A549 (cell line): ENCODE measurements at regions not wholly inside any gene's neighbourhood (a gene's known extent, or its start where the extent isn't known, plus 50 kb on each side); places are given as distances from the start of the nearest gene placed in this dataset.

ENCODE experiments used
- ATAC-seq, 2 experiments: fragments of 200-7000 bp in 1 of 2; fragments of >200 bp in 1 of 2; cut with Nextera tagmentation in 1 of 2; cut with Tn5 transposase in 1 of 2; 3 replicates each; pipeline versions ENCODE4 v1.8.0 to v1.9.1; 2018 to 2020; ENCODE audit warnings: mild to moderate bottlenecking in 1 of 2, moderate library complexity in 1 of 2
- CTCF ChIA-PET: fragments of 300-600 bp; sonication (Branson Sonifier 250); formaldehyde crosslinking; extraction: SDS; loops from one replicate; lab custom pipeline; 2021; ENCODE audit warnings: antibody characterized with exemption, inconsistent platforms; lab: Yijun Ruan, JAX
- POLR2A ChIA-PET: fragments of 350-600 bp; formaldehyde crosslinking; extraction: SDS; loops from one replicate; lab custom pipeline; 2021; ENCODE audit warnings: antibody characterized with exemption, inconsistent platforms; lab: Yijun Ruan, JAX
- DNase-seq, 2 experiments: peaks; one replicate each; pipeline versions ENCODE4 v3.0.0 to v3.0.0-alpha.2; 2011 to 2016; ENCODE audit warnings: low read depth in 1 of 2, low spot score in 1 of 2
- FAIRE-seq: peaks from 2 replicates; lab custom pipeline; 2011; peaks lifted over from hg19 to GRCh38; lab: Jason Lieb, UNC
- H3K27ac ChIP-seq, 2 experiments: fragments of >200 bp; sonication (Bioruptor Twin); formaldehyde crosslinking; 3 replicates each; pipeline ENCODE4 v1.5.1; 2016 to 2017
- H3K4me1 ChIP-seq: fragments of >200 bp; sonication (Bioruptor Twin); formaldehyde crosslinking; 3 replicates; pipeline ENCODE4 v1.6.1; 2016
- H3K4me2 ChIP-seq: fragments of >200 bp; sonication (Bioruptor Twin); formaldehyde crosslinking; 3 replicates; pipeline ENCODE4 v1.6.1; 2016
- H3K4me3 ChIP-seq: fragments of >200 bp; sonication (Bioruptor Twin); formaldehyde crosslinking; 3 replicates; pipeline ENCODE4 v1.5.1; 2016
- H3K9me3 ChIP-seq: fragments of >200 bp; sonication (Bioruptor Twin); formaldehyde crosslinking; 3 replicates; pipeline ENCODE4 v1.6.1; 2016
- CBX8 ChIP-seq: fragments of 200-600 bp; sonication (generic); IDR thresholded peaks from 2 replicates; pipeline ENCODE4 v1.6.1; 2016
- CEBPB ChIP-seq, 2 experiments: fragments of >200 bp in 1 of 2; sonication (Bioruptor Twin) in 1 of 2; formaldehyde crosslinking in 1 of 2; IDR thresholded peaks; 2 replicates each; pipeline ENCODE4 v1.6.1; 2012 to 2016
- CHD2 ChIP-seq: fragments of 150-350 bp; IDR thresholded peaks from 2 replicates; pipeline ENCODE4 v1.6.1; 2014; ENCODE audit warnings: low read length; ENCODE audit not compliant: partially characterized antibody
- CHD4 ChIP-seq: fragments of 200-600 bp; sonication (generic); IDR thresholded peaks from 2 replicates; pipeline ENCODE4 v1.6.1; 2016; ENCODE audit warnings: antibody characterized with exemption, mild to moderate bottlenecking, borderline replicate concordance
- EP300 ChIP-seq, 2 experiments: fragments of >200 bp; sonication (Bioruptor Twin); formaldehyde crosslinking; IDR thresholded peaks; 2 replicates in 1 of 2; 3 replicates in 1 of 2; pipeline ENCODE4 v1.6.1; 2016 to 2017
- ESRRA ChIP-seq: fragments of 150-350 bp; IDR thresholded peaks from 2 replicates; pipeline ENCODE4 v1.6.1; 2014; ENCODE audit warnings: mild to moderate bottlenecking, low read length, borderline replicate concordance
- GATA3 ChIP-seq: IDR thresholded peaks from 2 replicates; pipeline ENCODE4 v1.6.1; 2012; ENCODE audit warnings: borderline replicate concordance
- HOXA7 ChIP-seq: fragments of 250-450 bp; sonication (Bioruptor Pico); IDR thresholded peaks from 2 replicates; pipeline ENCODE4 v1.5.0; 2020; ENCODE audit warnings: mild to moderate bottlenecking, moderate library complexity
- JUNB ChIP-seq: fragments of >200 bp; sonication (Bioruptor Twin); formaldehyde crosslinking; IDR thresholded peaks from 2 replicates; pipeline ENCODE4 v1.6.1; 2016
- KDM5A ChIP-seq: fragments of 200-600 bp; sonication (generic); IDR thresholded peaks from 2 replicates; pipeline ENCODE4 v1.6.1; 2016; ENCODE audit warnings: antibody characterized with exemption, mild to moderate bottlenecking
- MAZ ChIP-seq: fragments of 150-350 bp; IDR thresholded peaks from 2 replicates; pipeline ENCODE4 v1.6.1; 2014; ENCODE audit warnings: antibody characterized with exemption, low read depth, low read length, borderline replicate concordance
- NFE2L2 ChIP-seq: fragments of 150-350 bp; conservative IDR thresholded peaks from 2 replicates; pipeline ENCODE4 v1.6.1; 2014; ENCODE audit warnings: low read length
- NPAS2 ChIP-seq: fragments of 250-450 bp; sonication (Bioruptor Pico); IDR thresholded peaks from 2 replicates; pipeline ENCODE4 v1.8.0; 2022; ENCODE audit warnings: mild to moderate bottlenecking, moderate library complexity, borderline replicate concordance
- POLR2AphosphoS2 ChIP-seq: conservative IDR thresholded peaks from 2 replicates; pipeline ENCODE4 v1.6.1; 2012; ENCODE audit warnings: low read length, improper control_type of control experiment, inconsistent platforms
- RAD21 ChIP-seq, 2 experiments: fragments of >200 bp in 1 of 2; sonication (Bioruptor Twin) in 1 of 2; formaldehyde crosslinking in 1 of 2; IDR thresholded peaks in 1 of 2; conservative IDR thresholded peaks in 1 of 2; 2 replicates in 1 of 2; 3 replicates in 1 of 2; pipeline ENCODE4 v1.6.1; 2012 to 2018; ENCODE audit warnings: inconsistent platforms in 1 of 2
- RCOR1 ChIP-seq: fragments of 150-350 bp; IDR thresholded peaks from 2 replicates; pipeline ENCODE4 v1.6.1; 2014; ENCODE audit warnings: antibody characterized with exemption, low read length, low read depth
- TFCP2L1 ChIP-seq: fragments of 250-450 bp; sonication (Bioruptor Pico); IDR thresholded peaks from 2 replicates; pipeline ENCODE4 v1.5.0; 2021; ENCODE audit warnings: mild to moderate bottlenecking
- TP53 ChIP-seq: fragments of 250-450 bp; sonication (Bioruptor Pico); IDR thresholded peaks from 2 replicates; pipeline ENCODE4 v1.5.0; 2021; ENCODE audit warnings: mild to moderate bottlenecking, moderate library complexity
- ZC3H11A ChIP-seq: fragments of 450-650 bp; IDR thresholded peaks from 2 replicates; pipeline ENCODE4 v1.6.1; 2014; ENCODE audit warnings: antibody characterized with exemption, mild to moderate bottlenecking
- ZFP36 ChIP-seq: fragments of 450-650 bp; IDR thresholded peaks from 2 replicates; pipeline ENCODE4 v1.6.1; 2014; ENCODE audit warnings: borderline replicate concordance; ENCODE audit not compliant: partially characterized antibody
- ZSCAN20 ChIP-seq: fragments of 250-450 bp; sonication (Bioruptor Pico); IDR thresholded peaks from 2 replicates; pipeline ENCODE4 v1.8.0; 2022; ENCODE audit warnings: mild to moderate bottlenecking, moderate library complexity
- WGBS: methylation state at CpG from one replicate; pipeline ENCODE4 v1.1.6; 2017; ENCODE audit errors: missing lambda C conversion rate; 5-methylcytosine and 5-hydroxymethylcytosine counted together
- TF ChIP-seq, protein P1 (sequence below): IDR thresholded peaks from 2 replicates; pipeline ENCODE4 v1.6.1; 2012
- TF ChIP-seq, protein P2 (sequence below): fragments of 200-600 bp; sonication (generic); IDR thresholded peaks from 2 replicates; pipeline ENCODE4 v1.6.1; 2016; ENCODE audit warnings: antibody characterized with exemption, mild to moderate bottlenecking, moderate library complexity
- TF ChIP-seq, protein P3 (sequence below): fragments of >200 bp; sonication (Bioruptor Twin); formaldehyde crosslinking; IDR thresholded peaks from 3 replicates; pipeline ENCODE4 v1.6.1; 2016
- TF ChIP-seq, protein P4 (sequence below): IDR thresholded peaks from 2 replicates; pipeline ENCODE4 v1.6.1; 2012; ENCODE audit warnings: low read depth, borderline replicate concordance
- TF ChIP-seq, protein P5 (sequence below): fragments of 450-650 bp; IDR thresholded peaks from 2 replicates; pipeline ENCODE4 v1.6.1; 2014; ENCODE audit warnings: antibody characterized with exemption
- TF ChIP-seq, protein P6 (sequence below): fragments of 150-350 bp; IDR thresholded peaks from 2 replicates; pipeline ENCODE4 v1.6.1; 2014; ENCODE audit warnings: low read depth, mild to moderate bottlenecking, low read length

DNA sequence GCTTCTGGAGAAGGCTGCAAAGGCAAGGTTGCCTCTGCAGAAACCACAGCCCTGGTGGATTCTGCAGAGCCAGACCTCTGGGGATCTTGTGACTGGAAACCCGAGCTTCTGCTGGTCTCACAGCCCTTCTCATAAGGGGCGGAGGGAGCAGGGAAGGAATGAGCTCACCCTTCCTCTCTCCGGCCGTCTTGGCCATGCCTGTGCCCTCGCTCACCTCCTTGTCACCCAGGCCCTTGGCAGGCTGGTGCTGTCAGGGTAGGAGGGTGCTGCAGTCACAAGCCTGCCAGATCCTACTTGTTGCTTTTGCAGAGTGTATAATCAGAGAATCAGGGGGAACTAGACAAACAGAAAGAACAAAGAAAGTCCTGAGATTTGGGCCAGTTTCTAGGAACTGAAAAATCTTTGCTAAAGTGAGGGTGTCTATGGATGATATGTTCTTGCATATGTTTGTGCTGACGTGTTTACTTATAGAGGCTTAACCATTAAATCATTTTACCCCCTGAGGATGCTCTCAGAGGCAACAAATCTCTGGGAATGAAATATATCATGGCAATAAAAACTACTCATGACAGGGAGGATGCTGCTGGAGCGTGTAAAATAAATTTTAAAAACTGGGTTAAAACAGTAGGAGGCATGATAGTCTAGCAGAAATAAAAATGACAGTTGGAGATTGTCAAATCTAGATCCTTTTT, 244.9 kb upstream of the SOX4 start:
- Histone ChIP-seq H3K4me3 (no peak overlapping the region), H3K9me3 (no peaks in the 10 kb centered on the region), H3K27ac (no peak overlapping the region), H3K4me2 (no peak overlapping the region), H3K4me1 (no peaks in the 10 kb centered on the region)
- POLR2A ChIA-PET = interaction anchor here (1.2 kb wide), 1 partner anchor 240 kb away, joined by 6 read pairs; no protein-coding TSS in a partner anchor
- CTCF ChIA-PET = no interaction called here
- no peak for TF ChIP-seq RAD21 (conservative IDR thresholded peaks at IDR 0.05 in 1 of 2, IDR thresholded peaks at IDR 0.05 in 1 of 2)
- no peak for TF ChIP-seq POLR2AphosphoS2
- TF ChIP-seq ZSCAN20 (CRISPR knock-in tag) = no peak
- TF ChIP-seq CBX8 = no peak
- no peak for TF ChIP-seq CEBPB (IDR thresholded peaks at IDR 0.05)
- DNase-seq (peak in 1 of 2 experiments; percentile 7), ATAC-seq (peak; percentile 13 to 57; a peak in 3 of 6 replicates), FAIRE-seq (no peak)
- WGBS = 51% methylated on average over 7 of the region's 7 CpGs

DNA sequence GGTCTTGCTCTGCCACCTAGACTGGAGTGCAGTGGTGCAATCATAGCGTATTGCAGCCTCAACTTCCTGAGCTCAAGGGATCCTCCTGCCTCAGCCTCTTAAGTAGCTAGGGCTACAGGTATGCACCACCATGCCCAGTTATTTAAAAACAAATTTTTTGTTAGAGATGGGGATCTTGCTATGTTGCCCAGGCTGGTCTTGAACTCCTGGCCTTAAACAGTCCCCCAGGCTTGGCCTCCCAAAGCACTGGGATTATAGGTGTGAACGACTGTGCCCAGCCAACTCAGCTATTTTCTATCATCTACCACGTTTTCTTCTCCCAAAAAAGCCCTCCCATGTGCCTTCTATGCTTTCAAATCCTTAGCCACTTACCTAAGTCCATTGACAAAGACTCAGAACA, 243.7 kb upstream of the SOX4 start:
- no peak overlapping the region for H3K4me2 ChIP-seq
- no peaks in the 10 kb centered on the region for H3K9me3 ChIP-seq
- TF ChIP-seq MAZ = no peak
- TF ChIP-seq, protein P1, sequence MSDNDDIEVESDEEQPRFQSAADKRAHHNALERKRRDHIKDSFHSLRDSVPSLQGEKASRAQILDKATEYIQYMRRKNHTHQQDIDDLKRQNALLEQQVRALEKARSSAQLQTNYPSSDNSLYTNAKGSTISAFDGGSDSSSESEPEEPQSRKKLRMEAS = no peak
- no peak for TF ChIP-seq CBX8
- TF ChIP-seq ZFP36 = no peak
- TF ChIP-seq ZC3H11A = no peak
- TF ChIP-seq KDM5A = no peak
- TF ChIP-seq CEBPB (IDR thresholded peaks at IDR 0.05) = no peak
- TF ChIP-seq NFE2L2 = no peak
- WGBS = 54% methylated on average over 3 of the region's 3 CpGs
- H3K27ac ChIP-seq = no peak overlapping the region
- FAIRE-seq (no peak), DNase-seq (no peak), ATAC-seq (no peak)
- ChIA-PET POLR2A (no interaction called here), CTCF (no interaction called here)
- no peaks in the 10 kb centered on the region for H3K4me1 ChIP-seq
- no peak overlapping the region for H3K4me3 ChIP-seq

DNA sequence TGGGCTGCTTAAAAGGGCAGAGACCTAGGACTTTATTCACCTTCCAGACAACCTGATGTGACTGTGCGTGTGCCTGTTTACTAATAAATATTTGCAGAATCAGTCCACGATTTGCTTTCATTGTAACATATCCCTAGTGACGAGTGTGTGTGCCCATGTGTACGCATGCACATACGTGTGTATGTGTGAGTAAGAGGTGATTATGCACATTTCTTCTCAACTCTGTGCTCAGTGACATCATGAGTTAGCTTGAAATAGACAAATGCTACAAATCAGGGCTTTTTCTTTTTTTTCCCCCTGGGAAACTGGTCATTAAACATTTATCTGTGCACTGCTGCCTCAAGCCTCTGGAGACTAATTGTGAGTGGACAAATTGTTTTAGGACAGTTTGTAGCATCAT, 242.6 kb upstream of the SOX4 start:
- no peak for DNase-seq
- ChIA-PET CTCF (no interaction called here), POLR2A (no interaction called here)
- Histone ChIP-seq H3K4me3 (no peak overlapping the region), H3K4me1 (no peaks in the 10 kb centered on the region), H3K9me3 (no peaks in the 10 kb centered on the region), H3K27ac (no peak overlapping the region), H3K4me2 (no peak overlapping the region)
- WGBS = 89% methylated on average over 5 of the region's 5 CpGs
- FAIRE-seq = no peak
- ATAC-seq = no peak
- TF ChIP-seq TFCP2L1 (CRISPR knock-in tag) (no peak), CHD4 (no peak), EP300 (IDR thresholded peaks at IDR 0.05) (no peak), NPAS2 (CRISPR knock-in tag) (no peak), ZSCAN20 (CRISPR knock-in tag) (no peak), ESRRA (no peak), TP53 (CRISPR knock-in tag) (no peak), RAD21 (conservative IDR thresholded peaks at IDR 0.05 in 1 of 2, IDR thresholded peaks at IDR 0.05 in 1 of 2) (no peak), CHD2 (no peak), RCOR1 (no peak), JUNB (no peak), ZFP36 (no peak), GATA3 (no peak), HOXA7 (no peak)
- TF ChIP-seq, protein P2, sequence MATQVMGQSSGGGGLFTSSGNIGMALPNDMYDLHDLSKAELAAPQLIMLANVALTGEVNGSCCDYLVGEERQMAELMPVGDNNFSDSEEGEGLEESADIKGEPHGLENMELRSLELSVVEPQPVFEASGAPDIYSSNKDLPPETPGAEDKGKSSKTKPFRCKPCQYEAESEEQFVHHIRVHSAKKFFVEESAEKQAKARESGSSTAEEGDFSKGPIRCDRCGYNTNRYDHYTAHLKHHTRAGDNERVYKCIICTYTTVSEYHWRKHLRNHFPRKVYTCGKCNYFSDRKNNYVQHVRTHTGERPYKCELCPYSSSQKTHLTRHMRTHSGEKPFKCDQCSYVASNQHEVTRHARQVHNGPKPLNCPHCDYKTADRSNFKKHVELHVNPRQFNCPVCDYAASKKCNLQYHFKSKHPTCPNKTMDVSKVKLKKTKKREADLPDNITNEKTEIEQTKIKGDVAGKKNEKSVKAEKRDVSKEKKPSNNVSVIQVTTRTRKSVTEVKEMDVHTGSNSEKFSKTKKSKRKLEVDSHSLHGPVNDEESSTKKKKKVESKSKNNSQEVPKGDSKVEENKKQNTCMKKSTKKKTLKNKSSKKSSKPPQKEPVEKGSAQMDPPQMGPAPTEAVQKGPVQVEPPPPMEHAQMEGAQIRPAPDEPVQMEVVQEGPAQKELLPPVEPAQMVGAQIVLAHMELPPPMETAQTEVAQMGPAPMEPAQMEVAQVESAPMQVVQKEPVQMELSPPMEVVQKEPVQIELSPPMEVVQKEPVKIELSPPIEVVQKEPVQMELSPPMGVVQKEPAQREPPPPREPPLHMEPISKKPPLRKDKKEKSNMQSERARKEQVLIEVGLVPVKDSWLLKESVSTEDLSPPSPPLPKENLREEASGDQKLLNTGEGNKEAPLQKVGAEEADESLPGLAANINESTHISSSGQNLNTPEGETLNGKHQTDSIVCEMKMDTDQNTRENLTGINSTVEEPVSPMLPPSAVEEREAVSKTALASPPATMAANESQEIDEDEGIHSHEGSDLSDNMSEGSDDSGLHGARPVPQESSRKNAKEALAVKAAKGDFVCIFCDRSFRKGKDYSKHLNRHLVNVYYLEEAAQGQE = no peak
- TF ChIP-seq, protein P3, sequence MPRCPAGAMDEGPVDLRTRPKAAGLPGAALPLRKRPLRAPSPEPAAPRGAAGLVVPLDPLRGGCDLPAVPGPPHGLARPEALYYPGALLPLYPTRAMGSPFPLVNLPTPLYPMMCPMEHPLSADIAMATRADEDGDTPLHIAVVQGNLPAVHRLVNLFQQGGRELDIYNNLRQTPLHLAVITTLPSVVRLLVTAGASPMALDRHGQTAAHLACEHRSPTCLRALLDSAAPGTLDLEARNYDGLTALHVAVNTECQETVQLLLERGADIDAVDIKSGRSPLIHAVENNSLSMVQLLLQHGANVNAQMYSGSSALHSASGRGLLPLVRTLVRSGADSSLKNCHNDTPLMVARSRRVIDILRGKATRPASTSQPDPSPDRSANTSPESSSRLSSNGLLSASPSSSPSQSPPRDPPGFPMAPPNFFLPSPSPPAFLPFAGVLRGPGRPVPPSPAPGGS = no peak
- TF ChIP-seq, protein P4, sequence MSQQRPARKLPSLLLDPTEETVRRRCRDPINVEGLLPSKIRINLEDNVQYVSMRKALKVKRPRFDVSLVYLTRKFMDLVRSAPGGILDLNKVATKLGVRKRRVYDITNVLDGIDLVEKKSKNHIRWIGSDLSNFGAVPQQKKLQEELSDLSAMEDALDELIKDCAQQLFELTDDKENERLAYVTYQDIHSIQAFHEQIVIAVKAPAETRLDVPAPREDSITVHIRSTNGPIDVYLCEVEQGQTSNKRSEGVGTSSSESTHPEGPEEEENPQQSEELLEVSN = no peak
- TF ChIP-seq, protein P5, sequence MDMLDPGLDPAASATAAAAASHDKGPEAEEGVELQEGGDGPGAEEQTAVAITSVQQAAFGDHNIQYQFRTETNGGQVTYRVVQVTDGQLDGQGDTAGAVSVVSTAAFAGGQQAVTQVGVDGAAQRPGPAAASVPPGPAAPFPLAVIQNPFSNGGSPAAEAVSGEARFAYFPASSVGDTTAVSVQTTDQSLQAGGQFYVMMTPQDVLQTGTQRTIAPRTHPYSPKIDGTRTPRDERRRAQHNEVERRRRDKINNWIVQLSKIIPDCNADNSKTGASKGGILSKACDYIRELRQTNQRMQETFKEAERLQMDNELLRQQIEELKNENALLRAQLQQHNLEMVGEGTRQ = no peak
- TF ChIP-seq, protein P6, sequence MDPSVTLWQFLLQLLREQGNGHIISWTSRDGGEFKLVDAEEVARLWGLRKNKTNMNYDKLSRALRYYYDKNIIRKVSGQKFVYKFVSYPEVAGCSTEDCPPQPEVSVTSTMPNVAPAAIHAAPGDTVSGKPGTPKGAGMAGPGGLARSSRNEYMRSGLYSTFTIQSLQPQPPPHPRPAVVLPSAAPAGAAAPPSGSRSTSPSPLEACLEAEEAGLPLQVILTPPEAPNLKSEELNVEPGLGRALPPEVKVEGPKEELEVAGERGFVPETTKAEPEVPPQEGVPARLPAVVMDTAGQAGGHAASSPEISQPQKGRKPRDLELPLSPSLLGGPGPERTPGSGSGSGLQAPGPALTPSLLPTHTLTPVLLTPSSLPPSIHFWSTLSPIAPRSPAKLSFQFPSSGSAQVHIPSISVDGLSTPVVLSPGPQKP = no peak
